Thyroid gland (tissue), 4 donors: ENCODE measurements at regions not wholly inside any gene's neighbourhood (a gene's known extent, or its start where the extent isn't known, plus 50 kb on each side); places are given as distances from the start of the nearest gene placed in this dataset.

Experiments used
- DNase-seq, 2 donors: peaks; one replicate each; pipeline ENCODE4 v3.0.0-alpha.2; 2019
- H3K27ac ChIP-seq, 3 donors: fragments of 200-600 bp; sonication (generic); 1 replicate in 2 of 3; 2 replicates in 1 of 3; pipeline ENCODE4 v1.5.1; 2016 to 2019; ENCODE audit warnings: mild to moderate bottlenecking in 1 of 3, moderate library complexity in 1 of 3
- H3K27me3 ChIP-seq: fragments of 200-600 bp; sonication (generic); one replicate; pipeline ENCODE4 v1.5.1; 2019
- H3K36me3 ChIP-seq, 2 donors: fragments of 200-600 bp; sonication (generic); one replicate each; pipeline ENCODE4 v1.5.1; 2016 to 2019
- H3K4me1 ChIP-seq, 2 donors: fragments of 200-600 bp; sonication (generic); one replicate each; pipeline ENCODE4 v1.5.1; 2017 to 2019
- H3K4me3 ChIP-seq, 3 donors: fragments of 200-600 bp; sonication (generic); replicated peaks in 1 of 3; 1 replicate in 2 of 3; 2 replicates in 1 of 3; pipeline ENCODE4 v1.5.1; 2016; ENCODE audit warnings: mild to moderate bottlenecking in 1 of 3
- H3K9me3 ChIP-seq: fragments of 200-600 bp; sonication (generic); one replicate; pipeline ENCODE4 v1.5.1; 2017
- POLR2A ChIP-seq, 2 donors: fragments of 450-650 bp; IDR thresholded peaks; one replicate each; pipeline ENCODE4 v1.6.1; 2017; ENCODE audit warnings: antibody characterized with exemption in 2 of 2, mild to moderate bottlenecking in 2 of 2, moderate library complexity in 1 of 2
- WGBS, 2 donors: methylation state at CpG; one replicate each; pipeline ENCODE4 v1.1.5; 2017; 5-methylcytosine and 5-hydroxymethylcytosine counted together
- intact Hi-C: fragments of 100-400 bp; cut with DNase I; formaldehyde crosslinking; loops from one replicate; pipeline ENCODE4 v1.15.1; 2023
- TF ChIP-seq, protein P1 (sequence below), 6 experiments: fragments of 200-600 bp in 3 of 6; fragments of 450-650 bp in 3 of 6; sonication (generic) in 3 of 6; IDR thresholded peaks; one replicate each; pipeline ENCODE4 v1.5.1; 2016 to 2019; ENCODE audit warnings: antibody characterized with exemption in 6 of 6, mild to moderate bottlenecking in 2 of 6, inconsistent platforms in 1 of 6, moderate library complexity in 1 of 6

DNA sequence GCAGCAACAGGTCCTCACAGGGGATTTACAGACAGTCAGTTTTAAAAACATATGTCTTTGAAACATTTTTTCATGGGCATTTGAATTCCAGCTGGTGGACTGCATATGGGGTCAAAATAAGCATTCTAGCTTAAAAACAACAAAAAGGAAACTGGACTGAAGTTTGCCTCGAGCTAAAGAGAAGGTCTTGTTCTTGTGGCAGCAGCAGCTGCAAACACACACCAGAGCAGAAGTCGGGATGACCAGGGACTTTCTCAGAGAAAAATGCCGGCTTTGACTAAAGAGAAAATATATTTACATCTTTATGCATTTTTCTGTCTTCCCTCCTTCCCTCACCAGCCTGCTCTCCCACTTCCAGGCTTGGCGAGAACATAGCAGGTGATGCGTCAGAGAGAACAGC lies 361.4 kb downstream of the CXCL12 start:
- TF ChIP-seq, protein P1, sequence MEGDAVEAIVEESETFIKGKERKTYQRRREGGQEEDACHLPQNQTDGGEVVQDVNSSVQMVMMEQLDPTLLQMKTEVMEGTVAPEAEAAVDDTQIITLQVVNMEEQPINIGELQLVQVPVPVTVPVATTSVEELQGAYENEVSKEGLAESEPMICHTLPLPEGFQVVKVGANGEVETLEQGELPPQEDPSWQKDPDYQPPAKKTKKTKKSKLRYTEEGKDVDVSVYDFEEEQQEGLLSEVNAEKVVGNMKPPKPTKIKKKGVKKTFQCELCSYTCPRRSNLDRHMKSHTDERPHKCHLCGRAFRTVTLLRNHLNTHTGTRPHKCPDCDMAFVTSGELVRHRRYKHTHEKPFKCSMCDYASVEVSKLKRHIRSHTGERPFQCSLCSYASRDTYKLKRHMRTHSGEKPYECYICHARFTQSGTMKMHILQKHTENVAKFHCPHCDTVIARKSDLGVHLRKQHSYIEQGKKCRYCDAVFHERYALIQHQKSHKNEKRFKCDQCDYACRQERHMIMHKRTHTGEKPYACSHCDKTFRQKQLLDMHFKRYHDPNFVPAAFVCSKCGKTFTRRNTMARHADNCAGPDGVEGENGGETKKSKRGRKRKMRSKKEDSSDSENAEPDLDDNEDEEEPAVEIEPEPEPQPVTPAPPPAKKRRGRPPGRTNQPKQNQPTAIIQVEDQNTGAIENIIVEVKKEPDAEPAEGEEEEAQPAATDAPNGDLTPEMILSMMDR (IDR thresholded peaks at IDR 0.05): no peak
- no peak for TF ChIP-seq POLR2A (IDR thresholded peaks at IDR 0.05)

DNA sequence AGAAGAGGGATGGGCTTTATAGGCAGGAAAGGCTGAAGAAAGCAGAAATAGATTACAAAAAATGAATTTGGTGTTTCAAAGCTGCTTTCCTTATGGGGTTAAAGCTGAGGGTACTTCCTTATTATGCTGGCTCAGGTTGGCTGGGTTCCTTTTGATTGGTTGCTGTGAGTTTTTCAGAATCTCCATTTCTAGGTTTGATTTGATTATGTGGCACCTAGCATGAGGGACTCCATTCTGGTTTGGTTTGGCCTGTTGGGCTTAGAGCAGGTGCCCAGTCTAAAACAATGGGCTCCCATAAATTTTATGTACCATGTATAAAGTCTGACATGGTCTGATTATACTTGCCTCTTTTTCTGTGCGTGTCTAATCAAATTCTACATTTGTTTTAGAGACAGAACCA lies 362.7 kb downstream of the CXCL12 start:
- TF ChIP-seq, protein P1 (IDR thresholded peaks at IDR 0.05): no peak
- no peak for TF ChIP-seq POLR2A (IDR thresholded peaks at IDR 0.05)
- Histone ChIP-seq H3K36me3 (no peaks in the 10 kb centered on the region), H3K4me1 (peaks cover 0 to 7% of the 10 kb centered on the region in 2 donors), H3K27ac (no peak overlapping the region), H3K4me3 (no peak overlapping the region), H3K9me3 (no peaks in the 10 kb centered on the region), H3K27me3 (no peaks in the 10 kb centered on the region)
- intact Hi-C loops: no loop called here
- no peak for DNase-seq
- WGBS, 2 donors: 100% methylated on average over 1 of the region's 1 CpG

More for the DNA sequence above, 361.4 kb downstream of the CXCL12 start:
- intact Hi-C loops: no loop called here
- H3K9me3 ChIP-seq: no peaks in the 10 kb centered on the region
- H3K27me3 ChIP-seq: no peaks in the 10 kb centered on the region
- no peaks in the 10 kb centered on the region for H3K4me1 ChIP-seq
- no peaks in the 10 kb centered on the region for H3K36me3 ChIP-seq
- DNase-seq: no peak
- H3K27ac ChIP-seq: no peak overlapping the region
- H3K4me3 ChIP-seq: no peak overlapping the region
- 82% methylated on average over 5 of the region's 5 CpGs for WGBS, 2 donors

DNA sequence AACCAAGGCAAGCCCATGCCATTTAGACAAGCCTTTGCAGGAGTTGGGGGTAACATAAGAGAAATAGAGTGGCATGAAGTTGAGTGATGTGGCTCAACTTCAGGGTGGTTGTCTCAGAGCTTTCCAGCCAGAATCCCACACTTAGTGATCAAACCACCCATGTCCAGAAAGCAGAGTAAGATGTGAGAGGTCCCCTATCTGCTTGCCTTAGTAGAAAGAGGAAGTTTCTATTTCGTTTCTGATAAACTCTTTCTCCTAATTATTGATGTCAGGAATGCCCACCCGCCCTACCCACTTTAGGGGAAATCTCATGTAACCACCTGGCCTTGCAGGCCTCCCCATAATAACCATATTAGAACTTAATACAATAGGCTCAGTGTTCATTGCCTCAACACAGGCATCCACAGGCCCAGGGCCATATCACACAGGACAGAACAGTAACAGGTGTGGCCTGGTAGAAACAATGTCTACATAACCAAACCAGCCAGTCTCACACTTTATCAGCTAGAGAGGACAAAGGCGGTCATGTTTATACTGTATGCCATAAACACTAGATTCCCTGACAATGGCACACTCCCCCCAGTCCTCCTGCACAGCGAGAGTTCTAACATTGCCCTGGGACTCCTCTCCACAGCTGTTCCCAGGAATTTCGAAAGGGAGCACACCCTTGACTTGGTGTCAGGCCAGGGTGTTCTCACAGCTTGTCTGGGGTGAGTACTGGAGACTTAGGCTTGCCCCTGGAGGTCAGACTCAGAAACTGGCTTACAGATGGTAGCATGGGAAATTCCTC lies 364.4 kb downstream of the CXCL12 start:
- 69 to 75% methylated on average over 5 of the region's 5 CpGs for WGBS, 2 donors
- Histone ChIP-seq H3K36me3 (no peaks in the 10 kb centered on the region), H3K4me3 (no peak overlapping the region), H3K27ac (no peak overlapping the region), H3K4me1 (peaks cover 0 to 20% of the 10 kb centered on the region in 2 donors), H3K27me3 (no peaks in the 10 kb centered on the region), H3K9me3 (no peaks in the 10 kb centered on the region)
- DNase-seq: no peak
- TF ChIP-seq, protein P1 (IDR thresholded peaks at IDR 0.05): no peak
- intact Hi-C loops: no loop called here

DNA sequence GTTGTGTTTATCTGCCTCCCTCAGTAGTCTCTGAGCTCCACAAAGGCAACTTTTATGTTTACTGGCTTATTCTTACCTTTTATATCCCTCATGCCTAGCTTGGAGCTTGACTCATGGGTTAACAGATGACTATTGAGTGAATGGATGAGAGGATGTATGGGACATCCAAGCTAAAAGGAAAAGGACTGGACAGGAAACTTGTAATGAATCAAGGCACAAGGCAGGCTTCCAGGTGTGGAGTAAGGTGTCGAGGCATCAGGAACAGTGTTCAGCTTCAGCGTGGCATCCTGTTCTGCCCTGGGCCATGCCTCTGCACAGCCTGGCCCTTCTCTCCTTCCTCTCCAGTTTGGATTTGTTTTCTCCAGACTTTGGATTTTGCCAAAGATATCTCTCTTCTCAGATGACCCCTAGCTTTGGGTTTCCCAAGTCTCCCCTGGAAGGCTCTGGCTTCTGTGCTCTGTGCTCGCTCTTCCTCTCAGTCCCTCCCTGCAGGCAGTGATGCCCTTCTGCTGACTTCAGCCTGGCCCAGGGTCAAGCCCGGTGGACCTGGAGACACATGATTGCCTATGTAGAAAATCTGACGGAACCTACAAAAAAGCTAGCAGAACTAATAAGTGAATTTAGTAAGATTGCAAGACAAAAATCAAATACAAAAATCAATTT lies 367.3 kb downstream of the CXCL12 start:
- no peak overlapping the region for H3K27ac ChIP-seq
- DNase-seq: no peak
- intact Hi-C loops: no loop called here
- WGBS, 2 donors: 84 to 90% methylated on average over 5 of the region's 5 CpGs
- no peaks in the 10 kb centered on the region for H3K27me3 ChIP-seq
- TF ChIP-seq, protein P1 (IDR thresholded peaks at IDR 0.05): no peak
- no peak for TF ChIP-seq POLR2A (IDR thresholded peaks at IDR 0.05)
- no peaks in the 10 kb centered on the region for H3K36me3 ChIP-seq
- peaks cover 0 to 26% of the 10 kb centered on the region in 2 donors for H3K4me1 ChIP-seq
- no peaks in the 10 kb centered on the region for H3K9me3 ChIP-seq
- H3K4me3 ChIP-seq: no peak overlapping the region
